T-helper 22 cell (primary cell): ENCODE measurements at regions not wholly inside any gene's neighbourhood (a gene's known extent, or its start where the extent isn't known, plus 50 kb on each side); places are given as distances from the start of the nearest gene placed in this dataset.

Experiments
- DNase-seq: peaks from one replicate; pipeline ENCODE4 v3.0.0-alpha.2; 2020; ENCODE audit warnings: low read depth

DNA sequence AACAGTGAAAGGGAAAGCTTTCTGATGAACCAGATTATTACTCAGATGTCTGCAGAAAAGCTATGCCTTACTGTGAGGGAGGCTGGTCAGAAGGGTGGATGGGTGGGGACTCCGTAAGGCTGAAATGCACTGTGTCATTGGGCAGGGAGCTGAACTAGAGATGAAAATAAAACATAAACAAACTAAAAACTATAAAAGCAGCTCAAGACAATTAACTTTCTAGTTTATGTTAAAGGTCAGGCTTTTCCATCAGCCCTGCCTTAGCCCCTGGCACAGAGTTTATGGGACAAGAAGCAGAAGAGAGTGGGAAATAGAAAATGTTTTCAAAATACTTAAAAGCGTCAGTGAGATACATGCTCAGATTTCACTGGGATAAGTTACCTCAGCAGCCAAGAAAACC lies 310.0 kb upstream of the UBE2E2 start:
- no peak for DNase-seq

DNA sequence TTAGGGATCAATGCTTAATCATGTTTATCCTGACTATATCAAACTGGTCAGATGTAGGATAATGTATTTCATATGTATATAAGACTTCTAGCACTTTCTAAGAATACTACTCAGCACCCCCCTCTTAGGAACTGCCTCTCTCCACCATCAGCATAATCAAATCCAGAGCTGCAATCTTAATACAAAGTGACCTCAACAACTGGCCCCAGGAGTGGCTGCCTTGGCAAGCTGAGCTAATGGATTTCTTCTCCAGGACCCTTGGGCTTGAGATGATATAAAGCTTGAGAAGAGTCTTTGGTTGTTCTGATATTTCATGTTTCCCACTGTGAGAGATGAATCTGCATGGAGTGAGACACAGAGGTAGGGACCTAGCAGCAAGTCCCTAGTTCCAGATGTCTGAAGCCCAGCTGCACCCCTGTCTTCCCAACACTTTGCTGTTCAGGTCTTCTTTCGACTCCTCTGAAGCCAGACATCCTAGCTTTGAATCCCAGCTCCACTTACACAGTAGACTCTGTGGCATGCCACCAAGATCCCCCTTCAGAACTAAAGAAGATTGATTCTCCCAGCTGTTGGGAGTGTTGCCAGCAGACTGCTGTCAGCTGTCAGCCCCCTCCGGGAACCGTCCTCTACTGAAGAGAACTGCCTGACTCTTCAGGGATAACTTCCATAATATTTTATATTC lies 309.3 kb upstream of the UBE2E2 start:
- DNase-seq: no peak

GRCh38 chr3:22894865-22895264 lies 308.3 kb upstream of the UBE2E2 start:
- no peak for DNase-seq

- DNase-seq: no peak
These were observed 307.5 kb upstream of the UBE2E2 start for GRCh38 chr3:22895671-22896070.

DNA sequence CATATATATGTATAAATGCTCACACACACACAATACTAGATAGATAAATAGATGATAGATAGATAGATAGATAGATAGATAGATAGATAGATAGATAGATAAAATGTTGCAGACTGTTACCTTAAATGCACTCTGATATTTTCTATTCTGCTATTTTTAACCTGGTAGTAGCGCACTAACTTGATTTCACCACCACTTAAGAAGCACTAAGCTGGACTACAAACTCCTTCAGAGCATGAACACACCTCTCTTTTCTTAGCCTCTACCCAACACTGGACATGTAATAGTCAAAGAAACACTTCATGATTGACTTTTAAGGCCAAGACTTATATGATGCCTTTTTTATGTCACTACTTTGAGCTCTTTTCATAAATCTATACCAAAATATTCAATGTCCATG lies 304.6 kb upstream of the UBE2E2 start:
- DNase-seq: no peak

DNA sequence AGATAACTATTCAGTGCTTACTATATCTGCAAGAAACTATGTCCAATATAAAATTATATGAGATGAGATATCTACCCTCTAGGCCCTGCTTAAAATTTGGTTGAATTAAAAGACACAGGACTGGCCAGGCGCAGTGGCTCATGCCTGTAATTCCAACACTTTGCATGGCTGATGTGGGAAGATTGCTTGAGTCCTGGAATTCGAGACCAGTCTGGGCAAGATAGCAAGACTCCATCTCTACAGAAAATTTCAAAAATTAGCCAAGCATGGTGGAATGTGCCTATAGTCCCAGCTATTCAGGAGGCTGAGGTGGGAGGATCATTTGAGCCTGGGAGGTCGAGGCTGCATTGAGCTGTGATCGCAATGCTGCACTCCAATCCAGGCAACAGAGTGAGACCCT lies 303.7 kb upstream of the UBE2E2 start:
- no peak for DNase-seq

- DNase-seq: no peak
These were observed 302.8 kb upstream of the UBE2E2 start for GRCh38 chr3:22900296-22900695.

GRCh38 chr3:22901684-22902083 lies 301.4 kb upstream of the UBE2E2 start:
- no peak for DNase-seq

DNA sequence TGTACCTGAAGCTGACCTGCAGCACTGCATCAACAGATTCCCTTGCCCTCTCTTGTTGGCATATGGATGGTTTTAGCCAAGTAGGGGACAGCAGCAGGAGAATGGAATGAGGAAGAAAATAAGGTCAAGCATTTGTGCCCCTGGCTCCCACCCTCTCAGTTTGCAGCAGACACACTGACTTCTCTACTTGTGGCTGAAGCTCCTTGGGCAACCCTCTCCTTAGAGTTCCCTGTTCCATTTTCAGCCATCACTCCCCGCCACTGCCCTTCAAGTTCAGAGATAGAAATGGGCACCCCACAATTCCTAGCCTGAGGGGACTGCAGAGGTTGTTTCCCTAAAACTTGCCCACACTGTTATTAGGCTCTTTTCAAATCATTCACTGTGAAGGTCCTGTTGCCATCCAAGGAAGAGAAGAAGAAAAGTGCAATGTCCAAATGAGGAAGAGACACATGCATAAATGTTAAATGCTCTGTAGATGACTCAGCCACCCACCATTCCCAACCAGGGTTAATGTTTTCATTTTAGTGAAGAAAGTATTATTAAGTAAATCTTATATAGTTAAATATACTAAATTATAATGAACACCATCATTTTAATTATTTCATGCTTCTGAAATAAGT lies 295.9 kb upstream of the UBE2E2 start:
- no peak for DNase-seq

GRCh38 chr3:22907796-22908195 lies 295.3 kb upstream of the UBE2E2 start:
- no peak for DNase-seq

DNA sequence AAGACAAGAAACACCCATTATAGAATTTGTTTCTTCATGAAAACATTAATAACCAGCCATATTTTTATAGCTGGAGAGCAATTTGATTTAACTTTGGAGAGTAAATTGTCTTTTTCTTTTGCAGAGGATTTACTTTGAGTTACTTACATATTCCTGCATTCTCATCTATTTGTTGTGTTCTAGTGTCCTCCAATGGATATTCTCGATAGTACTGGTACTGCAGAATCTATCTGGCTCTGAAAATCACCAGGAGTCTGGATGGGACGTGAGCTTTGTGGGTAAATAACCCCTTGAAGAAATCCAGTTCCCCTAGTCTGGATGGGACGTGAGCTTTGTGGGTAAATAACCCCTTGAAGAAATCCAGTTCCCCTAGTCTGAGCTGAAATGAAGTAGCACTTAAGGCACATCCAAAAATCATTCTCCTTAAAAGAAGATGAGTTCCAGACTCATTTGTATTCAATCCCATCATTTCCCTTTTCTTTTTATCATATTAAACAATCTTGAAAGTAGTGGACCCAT lies 294.1 kb upstream of the UBE2E2 start:
- no peak for DNase-seq

- DNase-seq: no peak
These were observed 286.2 kb upstream of the UBE2E2 start for GRCh38 chr3:22916933-22917332.

- DNase-seq: no peak
These were observed 283.1 kb upstream of the UBE2E2 start for GRCh38 chr3:22920006-22920405.

DNA sequence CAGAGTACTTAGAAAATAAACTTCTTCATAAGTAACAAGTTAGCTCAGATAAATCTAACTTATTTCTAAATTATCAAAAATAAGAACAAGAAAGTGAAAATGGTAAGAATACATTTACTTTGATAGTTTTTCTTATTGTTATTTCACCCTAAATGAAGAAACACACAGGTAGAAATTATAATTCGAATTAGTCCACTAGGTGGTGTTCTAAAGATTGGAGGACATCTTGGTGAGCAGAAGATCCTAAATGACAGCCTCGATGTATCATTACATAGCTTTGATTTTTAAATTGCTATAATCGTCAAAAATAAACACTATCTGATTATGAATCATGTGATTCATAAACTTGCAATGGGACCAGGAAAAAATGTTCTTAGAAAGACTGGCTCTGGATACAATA lies 280.8 kb upstream of the UBE2E2 start:
- DNase-seq: no peak

GRCh38 chr3:22923711-22924110 lies 279.4 kb upstream of the UBE2E2 start:
- no peak for DNase-seq

DNA sequence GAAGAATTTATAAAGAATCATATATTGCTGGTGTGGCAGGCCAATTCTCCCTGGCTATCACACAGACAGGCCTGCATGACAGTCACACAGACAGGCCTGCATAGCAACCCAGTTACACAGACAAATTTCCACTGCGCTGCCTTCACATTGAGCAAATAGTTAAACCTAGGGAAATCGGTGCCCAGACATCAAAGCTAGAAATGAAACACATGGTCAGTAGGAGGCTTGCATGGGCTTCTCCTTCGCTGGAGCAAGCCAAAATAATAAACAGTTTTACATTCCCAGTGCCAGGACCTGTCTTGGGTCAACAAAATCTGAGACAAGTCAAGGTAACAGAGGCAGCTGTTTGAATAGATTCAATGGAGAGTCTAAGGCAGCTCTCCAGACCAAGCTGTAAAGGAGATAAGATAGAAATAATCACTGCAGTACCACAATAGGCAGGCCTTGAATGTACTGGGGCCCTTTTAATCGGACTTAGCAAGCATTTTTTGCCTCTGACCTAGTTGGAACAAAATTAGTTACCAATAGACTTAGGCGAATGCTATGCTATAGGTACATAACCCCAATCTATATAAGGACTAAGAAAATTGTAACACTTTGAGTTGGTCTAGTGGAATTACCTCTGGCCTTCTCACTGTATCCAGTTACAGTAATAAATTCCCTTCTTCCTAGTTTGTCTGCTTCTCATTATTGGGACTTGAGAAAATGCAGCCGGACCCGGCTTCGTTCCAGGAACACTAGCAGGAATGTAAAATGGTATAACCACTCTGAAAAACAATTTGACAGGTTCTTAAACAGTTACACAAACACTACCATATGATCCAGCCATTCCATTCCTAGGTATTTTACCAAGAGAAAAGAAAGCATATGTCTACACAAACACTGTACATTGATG lies 274.7 kb upstream of the UBE2E2 start:
- no peak for DNase-seq

DNA sequence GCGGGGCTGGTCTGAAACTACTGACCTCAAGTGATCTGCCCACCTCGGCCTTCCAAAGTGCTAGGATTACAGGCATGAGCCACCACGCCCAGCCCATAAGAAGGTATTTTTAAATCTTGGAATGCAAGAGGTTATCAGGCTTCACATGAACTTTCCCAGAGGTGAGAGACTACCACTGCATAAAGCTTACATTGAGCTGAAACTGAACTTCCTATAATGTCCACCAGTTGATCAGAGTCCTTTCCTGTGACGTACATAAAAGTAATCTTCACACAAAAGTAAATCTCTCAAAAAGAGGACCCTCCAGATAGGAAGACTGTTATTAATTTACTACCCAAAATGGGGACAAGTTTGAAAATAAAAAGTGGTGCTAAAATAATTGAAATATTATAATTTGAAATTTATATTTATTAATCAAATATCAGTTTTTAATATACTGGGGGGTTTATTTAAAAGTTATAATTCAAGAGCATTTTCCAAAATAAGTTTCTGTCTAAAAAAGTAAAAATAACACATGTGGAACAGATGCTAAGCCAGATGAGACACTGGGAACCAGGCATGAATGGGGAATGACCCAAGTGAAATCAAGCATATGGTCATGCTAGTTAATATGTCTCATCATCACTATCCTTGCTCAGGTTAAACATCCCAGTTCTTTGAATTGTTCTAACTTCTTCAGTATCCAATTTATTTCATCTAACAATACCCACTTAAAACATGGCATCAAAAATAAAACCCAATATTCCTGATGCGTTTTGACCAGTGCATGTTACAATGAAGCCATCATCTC lies 269.9 kb upstream of the UBE2E2 start:
- no peak for DNase-seq

DNA sequence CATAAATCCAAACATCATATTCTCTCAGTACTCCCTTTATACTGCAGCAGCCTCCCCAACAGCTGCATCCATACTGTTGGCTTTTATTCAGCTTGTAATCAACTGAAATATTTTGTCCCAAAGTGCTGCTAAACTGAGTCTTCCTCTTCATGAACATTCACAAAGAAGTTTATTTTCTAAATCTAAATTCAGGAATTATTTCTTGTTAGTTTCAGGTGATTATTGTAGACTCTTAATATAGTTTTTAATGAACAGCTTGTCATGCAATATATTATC lies 269.3 kb upstream of the UBE2E2 start:
- DNase-seq: no peak

GRCh38 chr3:22935040-22935439 lies 268.1 kb upstream of the UBE2E2 start:
- DNase-seq: no peak

DNA sequence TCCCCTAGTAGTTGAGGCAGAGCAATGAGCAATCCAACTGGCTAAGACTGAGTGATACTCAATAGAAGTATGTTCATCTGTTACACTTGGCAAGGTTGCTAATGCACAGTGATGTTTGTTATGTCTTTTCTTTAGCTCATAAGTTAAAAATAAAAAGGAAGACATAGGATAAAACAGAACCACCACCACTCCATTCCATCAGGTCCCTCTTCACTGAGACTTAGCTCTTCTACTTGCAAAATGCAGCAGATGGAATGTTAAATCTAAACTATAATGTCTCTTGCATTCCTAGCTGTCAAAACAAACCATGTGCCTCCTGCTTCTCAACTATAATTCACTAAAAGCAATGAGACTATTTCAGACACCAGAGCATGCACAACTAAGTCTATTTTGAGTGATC lies 265.6 kb upstream of the UBE2E2 start:
- DNase-seq: no peak

- DNase-seq: no peak
These were observed 264.4 kb upstream of the UBE2E2 start for GRCh38 chr3:22938739-22939138.

DNA sequence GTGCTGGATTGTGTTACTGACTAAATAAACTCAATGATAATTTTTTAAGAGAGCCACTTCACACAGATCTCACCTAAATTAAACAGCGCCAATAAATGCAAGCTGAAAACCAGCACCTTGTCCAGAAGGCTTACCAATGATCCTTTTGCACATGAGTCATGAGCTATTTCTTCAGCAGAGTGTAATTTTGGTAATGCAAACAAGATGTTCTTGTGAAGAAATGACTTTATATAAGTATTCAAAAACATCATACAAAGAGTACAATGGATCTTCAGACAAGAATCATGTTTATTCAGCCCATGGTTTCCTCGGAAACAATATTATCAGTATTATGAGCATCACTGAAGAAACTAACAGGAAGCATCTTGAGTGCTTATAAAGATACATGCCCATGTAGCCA lies 263.8 kb upstream of the UBE2E2 start:
- DNase-seq: no peak
